SIG-M5 (cell line): ENCODE measurements at regions not wholly inside any gene's neighbourhood (a gene's known extent, or its start where the extent isn't known, plus 50 kb on each side); places are given as distances from the start of the nearest gene placed in this dataset.

Source experiments
- DNase-seq: peaks from one replicate; lab custom pipeline; 2025; lab: John Stamatoyannopoulos, UW

DNA sequence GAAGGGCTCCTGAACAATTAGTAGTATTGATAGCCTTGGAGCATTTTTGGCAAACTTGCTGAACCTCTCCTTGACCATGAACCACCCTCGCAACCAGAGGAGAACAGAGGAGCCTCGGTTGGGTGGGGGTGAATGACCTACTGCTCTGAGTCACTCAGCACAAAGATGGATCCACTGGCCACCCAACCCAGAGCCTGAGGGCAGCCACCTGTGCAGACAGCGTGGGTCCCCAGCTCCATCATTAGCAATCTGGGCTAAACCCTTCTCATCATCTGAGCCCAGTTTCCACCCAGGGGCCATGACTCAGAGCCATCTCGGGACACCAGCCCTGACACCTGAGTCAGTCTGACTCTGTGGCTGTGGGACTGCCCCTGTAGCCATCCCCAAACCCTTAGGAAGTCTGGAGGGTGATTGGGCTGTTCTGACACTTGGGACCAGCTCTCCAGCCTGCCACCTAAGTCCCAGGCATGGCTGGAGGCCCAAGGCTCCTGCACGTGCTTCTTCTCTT is 171.8 kb upstream of the GPR26 start:
- no peak for DNase-seq

DNA sequence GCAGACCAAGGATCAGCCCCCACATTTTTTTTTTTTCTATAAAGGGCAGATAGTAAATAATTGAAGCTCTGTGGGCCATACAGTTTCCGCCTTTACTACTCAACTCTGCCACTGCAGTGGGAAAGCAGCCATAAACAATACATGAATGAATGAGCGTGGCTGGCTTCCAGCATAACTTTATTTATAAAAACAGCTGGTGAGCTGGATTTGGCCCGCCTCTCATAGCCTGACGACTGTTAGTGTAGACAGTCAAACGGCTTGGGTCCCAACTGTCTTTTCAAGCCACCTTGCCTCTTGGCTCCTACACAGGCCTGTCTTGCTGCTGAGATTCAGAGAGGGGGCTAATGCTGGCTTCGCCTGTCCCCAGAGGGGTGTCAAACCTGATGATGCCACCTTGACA is 169.8 kb upstream of the GPR26 start:
- DNase-seq = no peak

DNA sequence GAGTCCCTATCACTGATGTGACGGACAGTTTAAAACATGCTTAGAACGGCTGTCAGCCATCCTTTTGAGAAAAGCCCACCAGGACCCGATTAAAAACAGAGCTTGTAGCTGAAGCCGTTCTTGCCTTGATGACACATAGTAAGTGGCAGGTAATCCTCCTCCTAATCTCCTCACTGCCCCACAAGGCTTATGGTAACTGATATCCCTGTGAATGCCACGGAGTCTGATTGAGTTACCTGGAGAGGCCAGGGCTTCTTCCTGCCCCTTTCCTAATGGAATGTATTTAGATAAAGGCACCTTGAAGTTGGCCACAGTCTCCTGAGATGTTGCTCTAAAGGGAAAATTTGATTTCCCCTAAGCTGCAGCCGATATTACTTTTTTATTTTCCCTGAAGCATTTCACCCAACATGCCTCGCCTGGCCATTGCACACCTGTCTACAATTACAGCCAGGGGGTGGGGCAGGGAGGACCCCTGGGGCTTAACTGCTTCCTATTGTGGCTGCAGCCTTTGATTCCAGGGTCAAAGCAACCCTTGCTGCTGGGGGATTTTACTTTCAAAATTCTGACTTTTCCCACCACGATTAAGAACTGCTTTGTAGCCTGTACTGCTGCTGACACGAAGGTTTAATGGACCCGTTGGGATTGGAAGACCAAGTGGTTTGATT is 169.0 kb upstream of the GPR26 start:
- DNase-seq = no peak

DNA sequence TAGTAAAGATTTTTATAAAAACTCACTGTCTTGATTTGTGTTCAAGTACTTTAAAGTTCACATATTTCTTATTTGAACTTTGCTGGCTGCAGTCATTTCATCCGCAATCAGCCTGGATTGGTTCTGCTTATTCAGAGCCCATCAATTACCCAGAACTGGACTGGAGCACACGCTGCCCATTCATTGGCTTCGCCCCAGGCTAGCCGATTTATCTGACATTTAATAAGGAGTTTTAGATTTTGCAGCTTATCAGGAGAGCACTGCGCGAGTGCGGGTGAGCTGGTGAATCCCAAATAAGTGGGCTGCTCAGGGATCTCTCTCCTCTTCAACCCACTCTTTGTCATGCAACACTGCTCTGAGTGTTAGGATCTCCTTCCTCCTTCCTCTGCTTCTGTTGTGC is 166.0 kb upstream of the GPR26 start:
- no peak for DNase-seq

DNA sequence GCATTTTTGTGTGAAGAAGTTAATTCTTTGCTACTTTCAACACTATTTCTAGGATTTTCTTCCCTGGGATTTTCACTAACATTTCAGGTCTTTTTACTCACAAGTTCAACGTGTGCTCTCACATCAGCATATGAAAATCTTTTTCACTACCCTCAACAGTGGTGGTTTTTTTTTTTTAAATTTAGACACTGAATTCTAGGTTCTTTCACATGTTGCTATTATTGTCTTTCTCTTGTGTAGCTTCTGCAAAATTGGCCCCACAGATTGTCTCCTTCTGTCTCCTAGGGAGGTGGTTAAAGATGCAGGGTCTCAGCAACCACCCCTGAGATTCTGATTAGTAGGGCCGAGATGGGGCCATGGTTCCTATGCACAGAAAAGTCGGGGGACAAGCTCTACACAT is 165.0 kb upstream of the GPR26 start:
- no peak for DNase-seq

DNA sequence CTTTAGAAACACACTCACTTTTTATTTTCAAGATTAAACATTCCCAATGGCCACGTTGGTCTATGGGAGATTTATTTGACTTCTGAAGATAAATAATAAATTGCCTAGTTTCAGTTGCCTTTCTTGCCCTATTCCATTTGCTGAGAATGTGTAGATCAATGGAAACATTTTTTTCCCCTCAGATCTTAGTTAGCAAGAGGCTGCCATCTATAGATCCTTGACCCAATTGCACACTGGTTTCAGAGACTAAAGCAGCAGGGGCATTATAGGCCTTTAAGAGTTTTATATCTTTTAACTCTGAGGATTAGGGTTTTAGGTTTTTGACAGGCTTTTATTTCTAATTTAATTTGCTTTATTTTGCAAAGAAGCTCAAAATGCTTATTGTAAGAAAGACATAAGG is 163.2 kb upstream of the GPR26 start:
- DNase-seq = no peak

DNA sequence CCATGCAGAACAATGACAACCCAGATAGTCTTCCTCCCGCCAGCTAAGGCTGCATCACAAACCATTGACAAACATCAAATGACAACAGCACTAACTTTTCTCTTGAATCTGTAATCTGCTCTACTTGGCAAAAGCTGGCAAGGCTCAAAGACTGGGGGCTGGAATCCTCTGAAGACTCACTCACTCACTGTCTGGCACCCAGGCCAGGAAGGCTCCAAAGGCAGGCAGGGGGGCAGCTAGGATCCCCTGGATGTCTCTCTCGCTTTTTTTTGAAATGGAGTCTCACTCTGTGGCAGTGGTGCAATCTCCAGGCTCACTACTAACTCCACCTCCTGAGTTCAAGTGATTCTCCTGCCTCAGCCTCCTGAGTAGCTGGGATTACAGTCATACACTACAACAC is 159.7 kb upstream of the GPR26 start:
- no peak for DNase-seq

DNA sequence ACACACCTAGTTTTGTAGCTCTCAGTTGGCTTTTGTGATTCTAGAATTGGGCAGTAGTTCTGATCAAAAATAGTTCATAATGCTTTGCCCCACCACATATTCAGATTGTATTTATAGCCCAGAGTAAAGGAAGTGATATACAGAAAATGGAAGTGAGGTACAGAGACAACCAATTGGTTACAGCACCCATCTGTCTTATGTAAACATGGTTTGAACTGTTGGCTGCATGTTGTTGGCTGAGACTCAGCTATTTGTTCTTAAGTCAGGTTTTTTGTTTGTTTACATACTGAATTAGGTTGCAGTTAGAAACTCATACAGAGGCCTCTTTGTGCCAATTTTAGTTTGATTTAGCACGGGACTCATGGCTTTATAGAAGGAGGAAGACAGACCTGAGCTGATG is 158.9 kb upstream of the GPR26 start:
- DNase-seq = no peak

DNA sequence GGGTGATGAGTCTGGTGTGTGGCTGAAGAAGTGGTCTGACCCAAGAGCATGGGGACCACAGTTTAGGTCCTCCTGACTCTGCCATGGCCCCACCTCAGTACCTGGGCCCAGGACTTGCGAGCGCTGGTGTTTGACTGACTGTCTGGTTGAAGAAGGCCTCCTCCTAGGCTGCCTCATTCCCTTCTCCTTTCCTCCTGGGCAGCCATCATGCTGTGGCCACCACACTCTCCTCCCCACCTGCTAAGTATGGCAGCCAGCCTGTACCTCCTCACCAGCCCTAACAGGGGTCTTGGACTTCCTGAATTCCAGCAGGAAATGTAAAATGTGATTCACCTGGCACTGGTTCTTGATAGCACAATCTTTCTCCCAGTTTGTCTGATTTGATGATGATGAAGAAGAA is 156.8 kb upstream of the GPR26 start:
- no peak for DNase-seq

DNA sequence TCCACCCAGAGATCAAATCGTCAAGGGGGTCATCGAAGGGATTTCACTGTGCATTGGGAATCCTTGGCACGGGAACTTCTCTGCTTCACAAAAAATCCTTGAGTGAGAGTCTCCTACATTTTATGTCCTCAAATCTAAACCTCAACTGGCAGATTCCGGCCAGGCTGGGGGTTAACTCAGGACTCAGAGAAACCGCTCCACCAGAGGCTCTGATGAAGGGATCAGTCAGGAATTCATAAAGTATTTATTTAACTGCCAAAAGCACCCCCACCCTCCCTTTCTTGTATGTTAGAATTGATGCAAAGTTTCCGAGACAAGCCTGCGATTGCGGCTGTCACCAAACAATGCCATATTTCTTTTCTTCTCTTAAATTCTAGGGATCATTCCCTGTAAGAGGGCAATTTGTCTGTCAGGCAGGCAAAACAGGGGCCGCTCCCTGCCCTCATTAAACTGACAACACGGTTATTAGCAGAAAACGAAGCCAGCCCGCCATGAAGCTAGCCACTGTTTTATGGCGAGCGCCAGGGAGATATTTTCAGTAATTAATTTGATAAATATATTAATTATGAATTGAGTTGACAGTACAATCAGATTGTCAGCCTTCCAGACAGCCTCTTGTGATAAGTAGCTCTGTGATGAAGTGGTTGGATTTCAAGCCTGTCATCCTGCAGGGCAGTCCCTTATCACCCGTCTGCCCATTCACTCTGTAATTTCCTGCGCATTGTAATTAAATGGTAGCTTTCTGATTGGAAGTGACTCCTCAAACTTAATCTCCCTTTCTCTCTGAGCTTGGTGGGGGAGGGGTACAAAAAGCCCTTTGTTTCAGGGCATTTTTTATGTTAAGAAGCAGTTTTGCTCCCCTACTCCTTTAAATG is 153.0 kb upstream of the GPR26 start:
- no peak for DNase-seq

DNA sequence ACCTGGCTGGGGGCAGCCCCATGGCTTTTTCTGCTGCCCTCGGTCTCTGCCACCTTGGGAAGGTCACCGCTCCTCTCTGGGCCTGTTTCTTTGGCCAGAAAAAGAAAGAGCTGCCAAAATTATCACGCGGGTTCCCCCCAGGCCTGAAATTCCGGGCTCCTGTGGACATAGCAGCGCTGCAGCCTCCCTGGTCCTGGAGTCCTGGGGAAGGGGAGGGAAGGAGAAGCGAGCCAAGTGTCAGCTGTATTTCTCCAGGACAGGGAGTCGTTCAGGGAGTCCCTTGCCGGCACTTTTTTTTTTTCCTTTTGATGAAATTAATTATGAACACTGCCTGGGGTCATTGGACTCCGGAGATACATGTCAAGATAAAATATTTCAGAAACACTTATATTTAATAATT is 152.3 kb upstream of the GPR26 start:
- DNase-seq = no peak

DNA sequence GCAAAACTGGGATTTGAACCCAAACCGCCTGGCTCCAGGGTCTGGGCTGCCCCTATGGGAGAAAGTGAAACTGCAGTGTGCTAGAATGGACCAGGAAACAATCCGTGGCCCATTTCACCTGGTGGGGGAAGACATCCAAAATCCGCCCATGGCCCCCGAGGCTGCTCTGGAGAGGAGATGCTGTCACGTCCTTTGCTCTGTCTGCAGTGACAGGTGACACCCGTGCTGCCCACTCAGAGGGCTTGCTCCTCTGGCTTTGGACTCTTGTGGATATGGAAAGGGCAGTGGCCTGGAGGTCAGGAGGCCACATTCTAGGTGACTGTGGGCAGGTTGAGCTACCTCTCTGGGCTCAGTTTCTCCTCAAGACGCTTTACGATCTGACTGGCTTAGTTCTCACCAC is 151.2 kb upstream of the GPR26 start:
- DNase-seq = no peak

DNA sequence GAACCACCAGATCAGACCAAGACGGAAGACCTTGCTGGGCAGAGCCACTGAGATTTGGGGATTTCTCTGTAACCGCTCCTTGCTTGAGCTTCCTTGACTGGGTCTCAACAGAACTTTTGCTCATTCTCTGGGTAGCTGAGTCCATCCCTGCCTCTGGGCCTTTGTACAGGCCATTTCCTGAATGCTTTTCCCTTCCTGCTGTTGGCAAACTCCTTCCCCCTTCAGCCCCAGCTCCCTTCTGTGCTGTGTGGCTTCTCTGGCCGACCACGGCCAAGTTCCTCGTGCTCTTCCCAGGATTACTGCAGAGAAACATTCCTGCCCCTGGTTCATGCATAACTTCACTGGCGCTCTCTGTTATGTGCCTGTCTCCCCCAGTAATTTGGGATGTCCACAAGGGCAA is 150.5 kb upstream of the GPR26 start:
- no peak for DNase-seq

DNA sequence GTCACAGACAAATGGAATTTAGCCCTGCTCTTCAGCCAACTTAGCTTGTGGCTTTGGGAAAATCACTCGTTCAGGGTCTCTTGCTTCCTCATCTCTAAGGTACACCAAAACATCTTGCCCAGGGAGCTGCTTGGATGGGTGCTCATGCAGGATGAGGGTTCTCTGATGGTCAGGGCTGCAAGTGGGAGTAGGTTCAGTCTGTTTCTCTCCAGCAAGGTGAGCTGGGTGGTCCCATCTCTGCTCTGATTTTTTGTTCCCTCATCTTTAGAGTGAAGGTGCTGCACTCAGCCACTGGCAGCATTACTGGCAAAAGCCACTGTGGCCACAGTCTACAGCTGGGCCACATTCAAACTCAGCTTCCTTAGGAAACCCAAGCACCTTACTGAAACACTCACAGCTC is 149.9 kb upstream of the GPR26 start:
- DNase-seq = no peak

DNA sequence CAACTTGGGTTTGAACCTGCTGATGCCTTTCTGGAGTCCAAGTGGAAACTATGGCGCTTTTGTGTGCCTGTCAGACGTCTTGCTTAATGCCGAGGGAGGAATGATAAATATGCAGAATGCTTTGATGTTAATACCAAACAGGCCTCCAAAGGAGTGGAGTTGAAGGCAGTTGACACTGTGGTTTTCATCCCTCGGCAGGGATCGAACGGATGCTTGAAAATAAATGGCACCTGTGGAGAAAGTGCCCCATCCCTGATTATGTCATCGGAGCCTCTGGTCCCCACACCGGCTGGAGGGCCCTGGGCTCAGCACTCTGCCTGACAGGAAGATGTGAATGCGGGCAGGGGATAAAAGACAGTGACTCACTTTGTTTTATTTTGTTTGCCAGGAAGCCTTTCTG is 148.7 kb upstream of the GPR26 start:
- no peak for DNase-seq

DNA sequence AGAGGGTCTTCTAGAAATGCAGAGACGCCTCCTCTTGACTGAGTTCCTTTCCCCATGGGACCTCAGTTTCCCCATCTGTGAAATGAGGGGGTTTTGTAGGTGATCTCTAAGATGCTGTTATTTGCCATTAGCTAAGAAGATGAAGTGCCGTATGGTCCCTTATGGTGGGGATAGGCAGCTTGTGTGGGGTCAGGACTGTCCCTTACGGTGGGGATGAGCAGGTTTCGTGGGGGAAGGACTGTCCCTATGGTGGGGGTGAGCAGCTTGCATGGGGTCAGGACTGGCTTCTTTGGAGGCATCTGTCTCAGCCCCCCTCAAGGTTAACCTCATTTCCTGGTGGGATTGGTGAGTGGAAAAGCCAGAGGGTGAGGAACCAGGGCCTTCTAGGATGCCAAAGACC is 148.3 kb upstream of the GPR26 start:
- DNase-seq = no peak

DNA sequence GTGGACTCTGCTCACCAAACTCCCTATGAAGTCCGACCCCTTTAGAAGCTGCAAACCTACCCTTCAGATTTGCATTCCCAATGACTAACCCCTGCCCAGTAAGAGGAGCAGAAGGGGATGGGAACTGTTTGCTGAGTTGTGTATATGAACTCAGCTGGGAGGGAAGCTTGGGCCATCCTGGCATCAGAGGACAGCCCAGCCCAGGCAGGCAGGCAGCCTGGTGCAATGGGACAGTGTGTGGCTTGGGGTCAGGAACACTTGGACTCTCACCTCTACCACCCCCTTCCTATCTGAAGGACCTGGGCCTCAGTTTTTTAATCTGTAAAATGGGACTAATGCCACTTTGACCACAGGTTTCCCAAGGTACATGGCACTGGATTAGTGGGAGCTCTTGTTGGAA is 147.4 kb upstream of the GPR26 start:
- no peak for DNase-seq

DNA sequence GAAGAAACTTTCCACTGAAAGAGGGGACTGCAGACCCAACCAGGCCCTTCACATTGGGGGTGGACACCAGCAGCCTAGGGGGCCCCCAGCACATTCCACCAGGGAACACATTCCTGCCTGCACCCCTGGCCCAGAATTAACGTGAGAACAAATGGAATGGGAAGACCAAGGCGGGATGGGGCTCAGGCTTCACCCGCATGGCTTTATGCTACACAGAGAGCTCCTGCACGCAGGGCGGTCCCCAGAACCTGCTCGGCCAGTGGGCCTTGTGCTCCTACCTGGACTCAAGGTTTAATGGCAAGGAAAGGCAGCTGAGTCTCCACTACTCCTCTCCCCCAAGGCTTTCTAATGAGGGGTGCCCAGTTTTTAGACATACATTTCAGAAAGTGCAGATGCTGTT is 146.3 kb upstream of the GPR26 start:
- DNase-seq = no peak

DNA sequence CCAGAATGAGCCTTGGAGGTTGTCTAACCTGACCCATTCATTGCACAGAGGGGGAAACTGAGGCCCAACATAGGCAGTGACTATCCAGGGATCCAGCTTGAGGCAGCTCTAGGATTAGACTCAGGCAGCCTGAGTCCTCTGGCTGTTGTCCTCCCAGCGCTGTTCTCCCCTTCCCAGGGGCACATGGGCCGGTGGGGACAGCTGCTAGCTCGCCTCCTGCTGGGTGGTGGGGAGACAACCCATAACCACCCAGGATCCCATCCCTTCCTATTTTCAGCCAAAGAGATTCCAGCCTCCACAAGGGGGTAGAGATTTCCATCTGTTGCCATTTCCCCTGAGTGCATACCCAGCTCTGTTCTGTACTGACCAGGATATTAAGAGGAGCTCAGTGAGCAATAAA is 145.1 kb upstream of the GPR26 start:
- no peak for DNase-seq

DNA sequence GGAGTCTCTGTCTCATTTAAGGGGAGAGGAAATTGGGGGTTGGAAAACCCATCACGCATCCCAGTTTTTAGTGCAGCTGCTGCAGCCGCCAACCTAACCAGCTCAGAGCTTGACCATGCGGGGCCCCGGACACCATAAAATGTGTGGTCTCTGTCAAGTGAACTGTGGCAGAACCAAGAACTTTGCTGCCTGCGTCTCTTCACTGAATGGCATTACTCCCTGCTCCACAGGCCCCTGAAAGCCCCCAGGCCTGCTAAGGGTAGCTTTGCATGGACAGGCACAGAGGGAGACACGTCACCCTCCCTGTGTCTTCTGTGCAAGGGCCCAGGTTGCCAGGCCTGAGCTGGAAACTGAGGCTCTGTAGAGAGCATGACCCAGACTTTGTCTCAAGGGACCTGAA is 144.6 kb upstream of the GPR26 start:
- no peak for DNase-seq

DNA sequence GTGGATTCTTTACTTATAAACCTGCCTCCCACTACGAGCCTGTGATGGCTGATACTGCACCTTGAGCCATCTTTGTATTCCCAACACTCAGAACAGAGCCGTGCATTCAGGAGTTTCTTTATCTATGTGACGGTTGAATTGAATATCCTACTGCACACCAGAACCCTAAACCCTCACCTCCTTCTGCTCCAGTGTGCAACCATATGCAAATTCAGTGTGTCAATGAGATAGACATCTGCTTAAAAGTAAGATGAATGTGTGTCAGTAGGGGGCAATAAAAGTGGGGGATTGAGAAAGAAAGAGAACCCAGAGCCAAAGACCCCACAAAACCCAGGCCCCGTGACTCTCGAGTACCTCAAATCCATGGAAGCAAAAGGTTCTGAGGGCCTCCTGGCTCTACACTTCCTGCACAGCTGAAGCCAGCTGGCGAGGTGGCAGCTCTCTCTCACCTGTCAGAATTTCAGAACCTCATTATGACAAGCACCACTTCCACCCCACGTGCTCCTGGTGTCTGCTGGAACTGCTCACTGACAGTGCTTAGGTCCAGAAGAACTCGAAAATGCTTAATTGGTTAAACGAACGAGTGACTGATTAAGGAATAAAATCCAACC is 143.3 kb upstream of the GPR26 start:
- DNase-seq = no peak

DNA sequence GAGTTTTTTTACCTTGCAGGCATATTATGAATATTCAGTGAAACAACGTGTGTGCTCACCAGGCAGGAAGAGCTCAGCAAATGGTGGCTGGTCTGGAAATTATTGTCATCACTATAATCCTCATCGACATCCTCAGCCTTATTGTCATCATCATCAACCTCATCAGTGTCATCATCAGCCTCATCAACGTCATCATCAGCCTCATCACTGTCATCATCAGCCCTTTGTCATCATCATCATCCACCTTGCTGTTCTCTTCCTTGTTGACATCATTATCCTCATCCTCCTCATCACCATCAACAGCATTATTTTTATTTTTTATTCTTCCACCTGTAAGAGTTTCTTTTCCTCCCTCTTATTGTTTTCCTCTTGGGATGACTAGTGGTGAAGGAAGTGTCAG is 142.3 kb upstream of the GPR26 start:
- no peak for DNase-seq

DNA sequence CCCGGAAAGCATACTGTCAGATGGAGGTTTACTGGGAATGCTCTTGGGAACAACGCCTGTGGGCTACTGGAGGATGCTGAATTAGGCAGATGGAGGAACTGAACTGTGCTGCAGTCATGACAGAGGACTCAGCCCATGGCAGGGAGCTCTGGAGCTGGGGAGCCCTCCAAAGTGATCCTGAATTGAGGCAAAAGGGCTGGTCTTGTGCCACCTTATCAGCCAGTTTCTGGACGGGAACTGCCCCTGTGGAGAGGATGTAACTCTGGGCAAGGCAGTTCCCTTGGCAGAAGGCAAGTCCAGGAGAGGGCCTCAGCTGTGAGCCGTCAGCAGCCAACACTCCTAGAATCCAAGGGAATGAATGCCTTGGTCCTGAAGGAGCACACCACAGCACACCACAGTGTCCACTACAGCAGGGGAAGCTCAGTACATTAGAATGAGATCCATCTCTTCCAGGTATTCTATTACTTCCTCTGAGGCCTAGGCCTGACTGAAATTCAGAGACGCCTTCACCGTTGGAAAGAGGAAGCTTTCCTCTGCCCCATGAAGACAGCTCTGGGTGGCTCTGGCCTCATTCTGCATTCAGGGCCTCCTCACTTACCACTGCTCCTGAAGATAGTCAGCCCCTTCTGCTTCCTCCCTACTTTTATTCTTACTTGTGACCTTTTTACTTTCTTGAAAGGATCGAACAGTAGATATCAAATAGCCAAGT is 139.6 kb upstream of the GPR26 start:
- DNase-seq = no peak
